CD4-positive, alpha-beta memory T cell (primary cell): ENCODE measurements at regions not wholly inside any gene's neighbourhood (a gene's known extent, or its start where the extent isn't known, plus 50 kb on each side); places are given as distances from the start of the nearest gene placed in this dataset.

Source experiments
- CTCF ChIA-PET: fragments of 350-600 bp; sonication (Branson Sonifier 250); formaldehyde crosslinking; loops from one replicate; lab custom pipeline; 2021; ENCODE audit warnings: inconsistent platforms; ENCODE audit not compliant: partially characterized antibody; lab: Charles Lee
- POLR2A ChIA-PET: fragments of 350-600 bp; sonication (Branson Sonifier 250); formaldehyde crosslinking; loops from one replicate; lab custom pipeline; 2021; ENCODE audit not compliant: partially characterized antibody; lab: Charles Lee
- DNase-seq, 5 donors: peaks; one replicate each; pipeline versions ENCODE4 v3.0.0 to v3.0.0-alpha.2; 2020 to 2022; ENCODE audit warnings: mixed read lengths in 1 of 5
- H3K27ac ChIP-seq: one replicate; pipeline ENCODE4 v1.7.0; 2013; ENCODE audit warnings: low read depth, low read length
- H3K27me3 ChIP-seq: 2 replicates; pipeline ENCODE4 v1.7.0; 2013; ENCODE audit warnings: mild to moderate bottlenecking, low read length, moderate library complexity; ENCODE audit not compliant: insufficient read depth
- H3K36me3 ChIP-seq: 2 replicates; pipeline ENCODE4 v1.7.0; 2013; ENCODE audit warnings: mild to moderate bottlenecking, low read length, moderate library complexity; ENCODE audit not compliant: insufficient read depth
- H3K4me1 ChIP-seq: 2 replicates; pipeline ENCODE4 v1.7.0; 2013; ENCODE audit warnings: mild to moderate bottlenecking, low read length, moderate library complexity; ENCODE audit not compliant: insufficient read depth
- H3K4me3 ChIP-seq, 2 donors: one replicate each; pipeline ENCODE4 v1.7.0; 2013; ENCODE audit warnings: low read length in 2 of 2, mild to moderate bottlenecking in 1 of 2
- H3K9me3 ChIP-seq, 2 donors: one replicate each; pipeline ENCODE4 v1.7.0; 2013; ENCODE audit warnings: low read length in 2 of 2, control low read depth in 1 of 2; ENCODE audit not compliant: control insufficient read depth in 1 of 2
- H3K27ac Mint-ChIP-seq, 7 donors: one replicate each; pipeline ENCODE4 v1.8.0; 2020 to 2021; ENCODE audit warnings: mixed read lengths in 7 of 7, mild to moderate bottlenecking in 6 of 7, inconsistent platforms in 3 of 7, moderate library complexity in 3 of 7
- H3K27me3 Mint-ChIP-seq, 2 donors: one replicate each; pipeline ENCODE4 v1.8.0; 2020 to 2021; ENCODE audit warnings: mixed read lengths in 2 of 2
- H3K36me3 Mint-ChIP-seq, 2 donors: one replicate each; pipeline ENCODE4 v1.8.0; 2020 to 2021; ENCODE audit warnings: mixed read lengths in 2 of 2, inconsistent platforms in 1 of 2, mild to moderate bottlenecking in 1 of 2
- H3K4me1 Mint-ChIP-seq, 4 donors: one replicate each; pipeline ENCODE4 v1.8.0; 2020 to 2021; ENCODE audit warnings: mixed read lengths in 4 of 4, mild to moderate bottlenecking in 1 of 4
- H3K4me3 Mint-ChIP-seq, 8 donors: one replicate each; pipeline ENCODE4 v1.8.0; 2020 to 2021; ENCODE audit warnings: mixed read lengths in 8 of 8, mild to moderate bottlenecking in 7 of 8, moderate library complexity in 6 of 8, inconsistent platforms in 3 of 8
- H3K9me3 Mint-ChIP-seq, 8 donors: one replicate each; pipeline ENCODE4 v1.8.0; 2020 to 2021; ENCODE audit warnings: mixed read lengths in 8 of 8, mild to moderate bottlenecking in 5 of 8, inconsistent platforms in 3 of 8, moderate library complexity in 1 of 8
- intact Hi-C: fragments of 100-400 bp; cut with micrococcal nuclease; formaldehyde crosslinking; loops from one replicate; pipeline ENCODE4 v1.15.1; 2023

GRCh38 chr5:124605541-124605940, 140.9 kb downstream of the ZNF608 start:
- no peaks in the 10 kb centered on the region for H3K4me1 Mint-ChIP-seq
- Histone ChIP-seq H3K9me3 (no peaks in the 10 kb centered on the region), H3K27me3 (no peaks in the 10 kb centered on the region), H3K36me3 (no peaks in the 10 kb centered on the region), H3K4me1 (no peaks in the 10 kb centered on the region), H3K27ac (no peak overlapping the region), H3K4me3 (no peak overlapping the region)
- peaks cover 0 to 5% of the 10 kb centered on the region in 2 donors for H3K27me3 Mint-ChIP-seq
- ChIA-PET POLR2A (no interaction called here), CTCF (no interaction called here)
- no peaks in the 10 kb centered on the region for H3K36me3 Mint-ChIP-seq
- intact Hi-C loops, result no loop called here
- peaks cover 0 to 6% (median 2%) of the 10 kb centered on the region in 8 donors for H3K9me3 Mint-ChIP-seq
- no peak overlapping the region for H3K27ac Mint-ChIP-seq
- no peak for DNase-seq
- H3K4me3 Mint-ChIP-seq, result no peak overlapping the region

GRCh38 chr5:124604419-124604818, 142.0 kb downstream of the ZNF608 start:
- no peak overlapping the region for H3K4me3 Mint-ChIP-seq
- Histone ChIP-seq H3K4me1 (no peaks in the 10 kb centered on the region), H3K9me3 (no peaks in the 10 kb centered on the region), H3K4me3 (no peak overlapping the region), H3K27me3 (no peaks in the 10 kb centered on the region), H3K36me3 (no peaks in the 10 kb centered on the region), H3K27ac (no peak overlapping the region)
- intact Hi-C loops, result no loop called here
- ChIA-PET POLR2A (no interaction called here), CTCF (no interaction called here)
- no peaks in the 10 kb centered on the region for H3K4me1 Mint-ChIP-seq
- no peak for DNase-seq
- no peaks in the 10 kb centered on the region for H3K36me3 Mint-ChIP-seq
- H3K9me3 Mint-ChIP-seq, result peaks cover 0 to 6% (median 2%) of the 10 kb centered on the region in 8 donors
- H3K27ac Mint-ChIP-seq, result no peak overlapping the region
- H3K27me3 Mint-ChIP-seq, result peaks cover 0 to 5% of the 10 kb centered on the region in 2 donors

DNA sequence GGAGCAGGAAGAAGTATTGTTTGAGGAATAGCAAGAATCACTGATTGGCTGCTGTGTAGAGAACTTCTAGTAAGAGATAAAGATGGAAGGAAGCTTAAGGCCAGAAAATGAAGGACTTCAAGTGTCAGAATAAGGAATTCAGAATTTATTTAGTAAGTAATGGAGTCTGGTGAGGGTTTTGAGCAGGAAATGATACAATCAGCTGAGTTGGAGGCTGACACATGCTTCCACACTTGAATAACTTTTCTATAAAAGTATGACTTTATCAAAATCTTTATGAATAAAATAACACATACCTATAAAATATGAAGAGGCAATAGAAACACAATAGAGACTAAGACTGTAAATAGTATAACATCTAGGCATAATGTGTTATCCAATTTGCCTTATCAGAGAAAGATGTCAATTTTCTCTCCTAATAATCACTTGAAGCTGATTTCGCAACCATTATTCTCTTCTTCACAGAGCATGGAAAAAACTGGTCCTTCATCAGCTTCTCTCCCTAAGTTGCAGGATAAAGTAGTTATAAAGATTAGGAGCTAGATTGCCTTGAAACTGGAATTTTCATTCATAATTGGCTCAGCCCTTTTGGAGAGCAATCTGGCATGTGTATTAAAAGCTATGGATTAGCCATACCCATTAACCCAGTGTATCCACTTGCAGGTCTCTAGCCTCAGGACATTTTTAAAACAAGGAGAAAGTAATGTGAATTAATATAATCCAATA, 143.4 kb downstream of the ZNF608 start:
- no peak overlapping the region for H3K4me3 Mint-ChIP-seq
- H3K27me3 ChIP-seq, result no peaks in the 10 kb centered on the region

GRCh38 chr5:124599028-124599973, 147.1 kb downstream of the ZNF608 start:
- H3K4me3 Mint-ChIP-seq, result no peak overlapping the region
- POLR2A ChIA-PET, result no interaction called here
- H3K27ac Mint-ChIP-seq, result no peak overlapping the region
- H3K27ac ChIP-seq, result no peak overlapping the region
- H3K4me1 Mint-ChIP-seq, result no peaks in the 10 kb centered on the region
- H3K9me3 ChIP-seq, result no peaks in the 10 kb centered on the region
- H3K36me3 Mint-ChIP-seq, result no peaks in the 10 kb centered on the region
- H3K4me3 ChIP-seq, result no peak overlapping the region
- CTCF ChIA-PET, result no interaction called here
- intact Hi-C loops, result no loop called here
- H3K36me3 ChIP-seq, result no peaks in the 10 kb centered on the region
- no peaks in the 10 kb centered on the region for H3K4me1 ChIP-seq
- H3K27me3 ChIP-seq, result no peaks in the 10 kb centered on the region
- DNase-seq, result no peak
- peaks cover 0 to 10% of the 10 kb centered on the region in 2 donors for H3K27me3 Mint-ChIP-seq
- peaks cover 0 to 4% (median 0%) of the 10 kb centered on the region in 8 donors for H3K9me3 Mint-ChIP-seq

More for the DNA sequence above, 143.4 kb downstream of the ZNF608 start:
- no peaks in the 10 kb centered on the region for H3K36me3 Mint-ChIP-seq
- H3K27ac Mint-ChIP-seq, result no peak overlapping the region
- H3K9me3 Mint-ChIP-seq, result peaks cover 0 to 6% (median under 1%) of the 10 kb centered on the region in 8 donors
- CTCF ChIA-PET, result no interaction called here
- H3K27ac ChIP-seq, result no peak overlapping the region
- H3K4me1 ChIP-seq, result no peaks in the 10 kb centered on the region
- H3K9me3 ChIP-seq, result no peaks in the 10 kb centered on the region
- no peaks in the 10 kb centered on the region for H3K36me3 ChIP-seq
- no peak overlapping the region for H3K4me3 ChIP-seq
- POLR2A ChIA-PET, result no interaction called here
- intact Hi-C loops, result no loop called here
- H3K4me1 Mint-ChIP-seq, result no peaks in the 10 kb centered on the region
- no peak for DNase-seq
- peaks cover 0 to 5% of the 10 kb centered on the region in 2 donors for H3K27me3 Mint-ChIP-seq

- POLR2A ChIA-PET, result no interaction called here
- H3K4me3 Mint-ChIP-seq, result no peak overlapping the region
- CTCF ChIA-PET, result no interaction called here
- intact Hi-C loops, result no loop called here
- H3K27ac ChIP-seq, result no peak overlapping the region
- no peaks in the 10 kb centered on the region for H3K36me3 ChIP-seq
- peaks cover 0 to 7% of the 10 kb centered on the region in 2 donors for H3K27me3 Mint-ChIP-seq
- H3K4me1 ChIP-seq, result no peaks in the 10 kb centered on the region
- peaks cover 0 to 7% (median 0%) of the 10 kb centered on the region in 8 donors for H3K9me3 Mint-ChIP-seq
- no peak for DNase-seq
- H3K4me3 ChIP-seq, result no peak overlapping the region
- no peaks in the 10 kb centered on the region for H3K9me3 ChIP-seq
- no peaks in the 10 kb centered on the region for H3K36me3 Mint-ChIP-seq
- H3K4me1 Mint-ChIP-seq, result no peaks in the 10 kb centered on the region
- H3K27me3 ChIP-seq, result no peaks in the 10 kb centered on the region
- no peak overlapping the region for H3K27ac Mint-ChIP-seq
Observed at GRCh38 chr5:124596595-124597421, 149.6 kb downstream of the ZNF608 start.

DNA sequence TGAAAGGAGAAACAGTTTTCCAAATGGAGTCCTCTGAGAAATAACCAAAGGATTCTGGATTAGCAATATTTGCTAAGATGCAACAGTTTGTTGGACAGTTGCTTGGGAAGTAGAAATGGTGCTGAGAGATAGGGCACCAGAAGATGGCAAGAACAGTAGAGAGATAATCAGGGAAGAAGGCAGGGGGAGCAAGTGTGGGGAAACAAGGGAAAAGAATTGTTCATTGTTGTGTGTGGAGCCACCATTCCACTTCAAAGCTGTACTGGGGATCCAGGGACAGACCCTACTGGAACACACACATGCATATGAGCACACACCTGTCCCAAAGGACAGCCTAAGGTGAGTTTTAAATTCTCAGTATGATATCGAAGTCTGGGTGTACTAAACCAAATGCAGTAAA, 152.5 kb downstream of the ZNF608 start:
- Histone ChIP-seq H3K36me3 (no peaks in the 10 kb centered on the region), H3K4me1 (no peaks in the 10 kb centered on the region), H3K4me3 (no peak overlapping the region), H3K27ac (no peak overlapping the region), H3K9me3 (no peaks in the 10 kb centered on the region), H3K27me3 (no peaks in the 10 kb centered on the region)
- intact Hi-C loops, result no loop called here
- ChIA-PET CTCF (no interaction called here), POLR2A (no interaction called here)
- peaks cover 0 to 7% of the 10 kb centered on the region in 2 donors for H3K27me3 Mint-ChIP-seq
- no peak for DNase-seq
- H3K36me3 Mint-ChIP-seq, result no peaks in the 10 kb centered on the region
- no peak overlapping the region for H3K4me3 Mint-ChIP-seq
- no peaks in the 10 kb centered on the region for H3K4me1 Mint-ChIP-seq
- H3K27ac Mint-ChIP-seq, result peak overlapping the region in 1 of 7 donors; percentile 9
- H3K9me3 Mint-ChIP-seq, result peaks cover 0 to 5% (median 0%) of the 10 kb centered on the region in 8 donors

DNA sequence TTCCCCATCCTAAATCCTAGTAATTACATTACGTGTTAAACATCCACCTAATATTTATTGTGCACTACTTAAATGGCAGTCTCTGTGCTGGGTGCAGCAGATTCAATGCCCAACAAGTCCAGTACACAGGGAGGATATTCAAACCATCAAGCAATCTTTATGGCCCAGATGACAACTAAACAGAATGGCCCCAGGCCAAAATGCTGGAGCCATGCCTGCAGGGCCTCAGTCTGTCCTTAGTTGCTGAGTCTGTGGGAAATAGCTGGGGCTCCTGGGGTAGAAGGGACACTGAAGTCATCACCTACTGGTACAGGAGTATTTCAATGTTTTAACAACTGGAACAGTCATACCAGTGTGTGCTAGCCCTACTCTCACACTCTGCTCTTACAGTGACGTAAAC, 153.5 kb downstream of the ZNF608 start:
- Histone ChIP-seq H3K9me3 (no peaks in the 10 kb centered on the region), H3K36me3 (no peaks in the 10 kb centered on the region), H3K4me3 (no peak overlapping the region), H3K27ac (no peak overlapping the region), H3K4me1 (no peaks in the 10 kb centered on the region), H3K27me3 (no peaks in the 10 kb centered on the region)
- Mint-ChIP-seq H3K36me3 (no peaks in the 10 kb centered on the region), H3K4me1 (no peaks in the 10 kb centered on the region), H3K4me3 (no peak overlapping the region), H3K27ac (no peak overlapping the region), H3K9me3 (peaks cover 0 to 5% (median 0%) of the 10 kb centered on the region in 8 donors), H3K27me3 (peaks cover 0 to 7% of the 10 kb centered on the region in 2 donors)
- no peak for DNase-seq
- intact Hi-C loops, result no loop called here
- CTCF ChIA-PET, result no interaction called here
- POLR2A ChIA-PET, result no interaction called here
